ENCODE measurements at regions not wholly inside any gene's neighbourhood (a gene's known extent, or its start where the extent isn't known, plus 50 kb on each side); places are given as distances from the start of the nearest gene placed in this dataset.

DNA sequence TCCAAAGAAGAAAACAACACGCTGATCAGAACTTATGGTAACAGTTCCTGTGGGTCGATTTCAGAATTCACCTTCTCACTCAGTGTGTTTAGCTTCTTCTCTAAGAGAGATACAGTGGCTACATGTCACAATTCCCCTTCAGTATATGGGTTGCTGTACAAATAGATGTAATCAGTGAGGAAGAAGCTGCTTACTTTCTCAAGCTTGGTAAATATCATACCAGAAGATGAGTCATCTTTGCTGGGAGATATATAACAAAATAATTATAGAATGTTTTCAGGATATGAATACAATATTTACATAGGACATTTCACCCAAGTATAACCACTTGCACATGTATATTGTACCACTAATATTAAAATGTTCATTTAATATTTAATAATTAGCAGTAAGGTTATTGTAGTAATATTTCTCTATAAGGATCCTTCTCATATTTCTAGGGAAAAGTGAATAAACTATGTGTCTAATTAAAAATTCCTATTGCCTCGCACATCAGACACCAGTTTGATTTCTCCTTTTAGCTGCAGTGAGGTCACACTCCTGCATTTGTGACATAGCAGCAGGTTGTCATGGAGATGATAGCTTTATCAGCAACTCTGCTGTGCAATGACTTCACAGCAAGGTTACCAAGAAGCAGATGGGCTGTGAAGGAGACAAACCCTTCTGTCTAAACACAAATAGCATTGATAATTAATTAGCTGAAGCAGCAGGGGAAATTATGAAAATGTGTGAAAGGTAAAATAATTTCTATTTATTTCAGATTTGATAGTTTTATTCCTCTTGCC lies 211.4 kb downstream of the TUSC7 start:
- no peak for DNase-seq
- Histone ChIP-seq H3K4me3 (replicated peaks in 1 of 3) (no peak overlapping the region), H3K4me1 (no peaks in the 10 kb centered on the region), H3K36me3 (no peaks in the 10 kb centered on the region), H3K9me3 (no peaks in the 10 kb centered on the region), H3K27ac (no peak overlapping the region), H3K27me3 (no peaks in the 10 kb centered on the region)
- WGBS, 2 donors = 78 to 92% methylated on average over 3 of the region's 3 CpGs
- intact Hi-C loops (cut with DNase I) = no loop called here
- no peak for TF ChIP-seq POLR2A (IDR thresholded peaks at IDR 0.05)
- TF ChIP-seq, protein P1, sequence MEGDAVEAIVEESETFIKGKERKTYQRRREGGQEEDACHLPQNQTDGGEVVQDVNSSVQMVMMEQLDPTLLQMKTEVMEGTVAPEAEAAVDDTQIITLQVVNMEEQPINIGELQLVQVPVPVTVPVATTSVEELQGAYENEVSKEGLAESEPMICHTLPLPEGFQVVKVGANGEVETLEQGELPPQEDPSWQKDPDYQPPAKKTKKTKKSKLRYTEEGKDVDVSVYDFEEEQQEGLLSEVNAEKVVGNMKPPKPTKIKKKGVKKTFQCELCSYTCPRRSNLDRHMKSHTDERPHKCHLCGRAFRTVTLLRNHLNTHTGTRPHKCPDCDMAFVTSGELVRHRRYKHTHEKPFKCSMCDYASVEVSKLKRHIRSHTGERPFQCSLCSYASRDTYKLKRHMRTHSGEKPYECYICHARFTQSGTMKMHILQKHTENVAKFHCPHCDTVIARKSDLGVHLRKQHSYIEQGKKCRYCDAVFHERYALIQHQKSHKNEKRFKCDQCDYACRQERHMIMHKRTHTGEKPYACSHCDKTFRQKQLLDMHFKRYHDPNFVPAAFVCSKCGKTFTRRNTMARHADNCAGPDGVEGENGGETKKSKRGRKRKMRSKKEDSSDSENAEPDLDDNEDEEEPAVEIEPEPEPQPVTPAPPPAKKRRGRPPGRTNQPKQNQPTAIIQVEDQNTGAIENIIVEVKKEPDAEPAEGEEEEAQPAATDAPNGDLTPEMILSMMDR (IDR thresholded peaks at IDR 0.05) = no peak

DNA sequence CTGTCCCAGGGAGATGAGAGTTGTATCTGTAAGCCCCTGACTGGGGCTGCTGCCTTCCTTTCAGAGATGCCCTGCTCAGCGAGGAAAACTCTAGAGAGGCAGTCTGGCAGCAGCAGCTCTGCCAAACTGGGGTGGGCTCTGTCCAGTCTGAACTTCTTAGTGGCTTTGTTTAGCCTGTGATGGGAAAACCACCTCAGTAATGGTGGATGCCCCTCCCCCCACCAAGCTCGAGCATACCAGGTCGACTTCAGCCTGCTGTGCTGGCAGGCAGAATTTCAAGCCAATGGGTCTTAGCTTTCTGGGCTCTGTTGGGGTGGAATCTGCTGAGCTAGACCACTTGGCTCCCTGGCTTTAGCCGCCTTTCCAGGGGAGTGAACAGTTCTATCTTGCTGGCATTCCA lies 218.3 kb downstream of the TUSC7 start:
- no peak for DNase-seq
- 69 to 90% methylated on average over 2 to 3 of the region's 4 CpGs for WGBS, 2 donors
- H3K36me3 ChIP-seq = no peaks in the 10 kb centered on the region
- H3K27ac ChIP-seq = no peak overlapping the region
- TF ChIP-seq POLR2A (IDR thresholded peaks at IDR 0.05) = no peak
- TF ChIP-seq, protein P1 (IDR thresholded peaks at IDR 0.05) = no peak
- no peaks in the 10 kb centered on the region for H3K4me1 ChIP-seq
- no peaks in the 10 kb centered on the region for H3K27me3 ChIP-seq
- intact Hi-C loops (cut with DNase I) = no loop called here
- H3K4me3 ChIP-seq (replicated peaks in 1 of 3) = no peak overlapping the region
- H3K9me3 ChIP-seq = no peaks in the 10 kb centered on the region

DNA sequence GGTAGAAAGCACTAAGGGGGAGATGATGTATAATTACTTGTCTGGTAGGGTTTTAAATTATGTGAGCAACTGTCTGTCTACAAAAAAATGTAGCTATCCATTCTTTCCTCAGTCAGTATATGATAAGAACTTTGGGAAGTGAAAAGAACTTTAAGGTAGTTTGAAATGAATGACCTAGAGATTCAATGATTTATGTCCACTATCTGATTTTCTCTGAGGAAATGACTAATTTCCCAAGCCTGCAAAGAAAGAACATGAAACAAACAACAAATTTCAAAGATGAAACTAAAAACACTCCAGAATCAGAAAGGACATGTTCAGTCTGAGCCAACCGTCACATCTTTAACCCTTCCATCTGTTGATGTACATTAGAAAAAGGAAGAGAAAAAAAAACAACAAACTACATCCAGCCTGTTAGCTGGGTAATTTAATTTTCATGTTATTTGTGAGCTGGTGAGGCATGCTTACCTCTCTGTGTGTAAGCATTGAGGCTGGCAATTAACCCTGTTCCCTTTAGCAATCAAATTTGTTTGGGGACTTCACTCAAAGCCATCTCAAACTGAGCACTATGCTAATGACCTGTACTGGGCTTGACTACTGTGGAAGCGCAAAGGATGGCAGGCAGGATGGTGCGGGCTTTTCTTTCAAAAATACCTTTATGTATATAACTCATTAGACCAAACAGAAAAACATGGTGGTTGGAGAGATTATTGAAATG lies 220.1 kb downstream of the TUSC7 start:
- intact Hi-C loops (cut with DNase I) = no loop called here
- no peak for TF ChIP-seq POLR2A (IDR thresholded peaks at IDR 0.05)
- TF ChIP-seq, protein P1 (IDR thresholded peaks at IDR 0.05) = no peak
- no peaks in the 10 kb centered on the region for H3K4me1 ChIP-seq
- no peaks in the 10 kb centered on the region for H3K27me3 ChIP-seq
- no peaks in the 10 kb centered on the region for H3K9me3 ChIP-seq
- WGBS, 2 donors = 84 to 86% methylated on average over 3 of the region's 3 CpGs
- DNase-seq = no peak
- H3K4me3 ChIP-seq (replicated peaks in 1 of 3) = no peak overlapping the region
- no peaks in the 10 kb centered on the region for H3K36me3 ChIP-seq
- H3K27ac ChIP-seq = no peak overlapping the region

- WGBS, 2 donors = 67 to 68% methylated on average over 5 of the region's 5 CpGs
- Histone ChIP-seq H3K4me1 (no peaks in the 10 kb centered on the region), H3K27ac (no peak overlapping the region), H3K9me3 (no peaks in the 10 kb centered on the region), H3K4me3 (replicated peaks in 1 of 3) (no peak overlapping the region), H3K27me3 (no peaks in the 10 kb centered on the region), H3K36me3 (no peaks in the 10 kb centered on the region)
- TF ChIP-seq POLR2A (IDR thresholded peaks at IDR 0.05) = no peak
- TF ChIP-seq, protein P1 (IDR thresholded peaks at IDR 0.05) = no peak
- intact Hi-C loops (cut with DNase I) = no loop called here
- DNase-seq = no peak
Measured at GRCh38 chr3:116930786-116931185, 221.2 kb downstream of the TUSC7 start.

- no peak overlapping the region for H3K27ac ChIP-seq
- WGBS, 2 donors = 73 to 84% methylated on average over 3 of the region's 3 CpGs
- DNase-seq = no peak
- TF ChIP-seq, protein P1 (IDR thresholded peaks at IDR 0.05) = no peak
- TF ChIP-seq POLR2A (IDR thresholded peaks at IDR 0.05) = no peak
- H3K4me3 ChIP-seq (replicated peaks in 1 of 3) = no peak overlapping the region
- H3K36me3 ChIP-seq = no peaks in the 10 kb centered on the region
- no peaks in the 10 kb centered on the region for H3K9me3 ChIP-seq
- intact Hi-C loops (cut with DNase I) = no loop called here
- H3K27me3 ChIP-seq = no peaks in the 10 kb centered on the region
- no peaks in the 10 kb centered on the region for H3K4me1 ChIP-seq
Measured at GRCh38 chr3:116939091-116939490, 229.5 kb downstream of the TUSC7 start.

All from thyroid gland (tissue), 4 donors.